ENCODE measurements at regions not wholly inside any gene's neighbourhood (a gene's known extent, or its start where the extent isn't known, plus 50 kb on each side); places are given as distances from the start of the nearest gene placed in this dataset.
"Not testable (repeated sequence)": the region's sequence is repeated elsewhere in the genome, so short reads cannot be mapped to it uniquely, and the experiment has no call there.

GRCh38 chr2:15758848-15759247, 167.2 kb downstream of the DDX1 start:
- no peak overlapping the region for H2BK120ac ChIP-seq (ENCODE audit: insufficient read depth, low read length, poor library complexity)
- H4K8ac ChIP-seq (ENCODE audit: low read depth, low read length), result no peak overlapping the region
- H2AK5ac ChIP-seq (ENCODE audit: low read length), result no peak overlapping the region
- no peak overlapping the region for H3K14ac ChIP-seq (ENCODE audit: low read length)
- H2BK12ac ChIP-seq (ENCODE audit: low read length), result no peak overlapping the region
- WGBS (ENCODE audit: extremely low coverage, insufficient coverage, insufficient read length), result no CpG with 5 or more reads among the region's 7 CpGs
- no peak overlapping the region for H3K27ac ChIP-seq (ENCODE audit: low read depth, low read length)
- peaks cover 8 to 14% of the 10 kb centered on the region in 2 experiments for H3K4me1 ChIP-seq (ENCODE audit: control insufficient read depth in 1 of 2, insufficient read depth in 2 of 2, low read length in 2 of 2)
- H3K18ac ChIP-seq (ENCODE audit: low read length), result no peak overlapping the region
- H4K91ac ChIP-seq (ENCODE audit: low read depth, low read length), result peak overlapping the region; percentile 9
- H3K4me2 ChIP-seq (ENCODE audit: low read length), result no peak overlapping the region
- peaks cover 0 to 1% of the 10 kb centered on the region in 2 experiments for H3K36me3 ChIP-seq (ENCODE audit: control insufficient read depth in 1 of 2, insufficient read depth in 2 of 2, low read length in 2 of 2)
- H3K4ac ChIP-seq (ENCODE audit: low read depth, low read length), result no peak overlapping the region
- H3K79me1 ChIP-seq (ENCODE audit: low read length), result peaks cover 12% of the 10 kb centered on the region
- no peak overlapping the region for H3K4me3 ChIP-seq (ENCODE audit: low read depth, low read length)
- H2BK5ac ChIP-seq (ENCODE audit: low read depth, low read length, poor library complexity), result no peak overlapping the region
- no peak overlapping the region for H3K23ac ChIP-seq (ENCODE audit: low read length)
- H3K27me3 ChIP-seq (ENCODE audit: insufficient read depth, low read length), result no peaks in the 10 kb centered on the region
- H3K9me3 ChIP-seq (ENCODE audit: insufficient read depth, low read depth, low read length), result peaks cover 3% of the 10 kb centered on the region
- H4K12ac ChIP-seq (ENCODE audit: low read depth, low read length), result no peak overlapping the region
- no peaks in the 10 kb centered on the region for H3K79me2 ChIP-seq (ENCODE audit: control insufficient read depth, insufficient read depth, low read length, poor library complexity)
- H3K9ac ChIP-seq (ENCODE audit: low read length), result no peak overlapping the region
- DNase-seq, result no peak
- no peak overlapping the region for H2AFZ ChIP-seq (ENCODE audit: insufficient read depth, low read length, poor library complexity)

GRCh38 chr2:15759385-15759784, 167.7 kb downstream of the DDX1 start:
- no peak overlapping the region for H3K4me3 ChIP-seq (ENCODE audit: low read depth, low read length)
- H3K27ac ChIP-seq (ENCODE audit: low read depth, low read length), result no peak overlapping the region
- H3K27me3 ChIP-seq (ENCODE audit: insufficient read depth, low read length), result no peaks in the 10 kb centered on the region
- no peaks in the 10 kb centered on the region for H3K79me2 ChIP-seq (ENCODE audit: control insufficient read depth, insufficient read depth, low read length, poor library complexity)
- H3K36me3 ChIP-seq (ENCODE audit: control insufficient read depth in 1 of 2, insufficient read depth in 2 of 2, low read length in 2 of 2), result peaks cover 0 to 1% of the 10 kb centered on the region in 2 experiments
- WGBS (ENCODE audit: extremely low coverage, insufficient coverage, insufficient read length), result no CpG with 5 or more reads among the region's 1 CpG
- H3K4me1 ChIP-seq (ENCODE audit: control insufficient read depth in 1 of 2, insufficient read depth in 2 of 2, low read length in 2 of 2), result peaks cover 13 to 15% of the 10 kb centered on the region in 2 experiments
- no peak overlapping the region for H2AK5ac ChIP-seq (ENCODE audit: low read length)
- no peak overlapping the region for H3K4ac ChIP-seq (ENCODE audit: low read depth, low read length)
- H3K9me3 ChIP-seq (ENCODE audit: insufficient read depth, low read depth, low read length), result peaks cover 3% of the 10 kb centered on the region
- no peak overlapping the region for H2BK5ac ChIP-seq (ENCODE audit: low read depth, low read length, poor library complexity)
- H3K4me2 ChIP-seq (ENCODE audit: low read length), result no peak overlapping the region
- no peak overlapping the region for H3K9ac ChIP-seq (ENCODE audit: low read length)
- no peak overlapping the region for H4K12ac ChIP-seq (ENCODE audit: low read depth, low read length)
- no peak overlapping the region for H2BK120ac ChIP-seq (ENCODE audit: insufficient read depth, low read length, poor library complexity)
- H3K18ac ChIP-seq (ENCODE audit: low read length), result no peak overlapping the region
- H3K79me1 ChIP-seq (ENCODE audit: low read length), result peaks cover 8% of the 10 kb centered on the region
- H4K8ac ChIP-seq (ENCODE audit: low read depth, low read length), result no peak overlapping the region
- no peak overlapping the region for H3K14ac ChIP-seq (ENCODE audit: low read length)
- no peak overlapping the region for H2BK12ac ChIP-seq (ENCODE audit: low read length)
- H4K91ac ChIP-seq (ENCODE audit: low read depth, low read length), result no peak overlapping the region
- H3K23ac ChIP-seq (ENCODE audit: low read length), result no peak overlapping the region
- no peak for DNase-seq
- H2AFZ ChIP-seq (ENCODE audit: insufficient read depth, low read length, poor library complexity), result no peak overlapping the region

GRCh38 chr2:15759791-15760190, 168.1 kb downstream of the DDX1 start:
- H3K79me1 ChIP-seq (ENCODE audit: low read length); H3K14ac ChIP-seq (ENCODE audit: low read length); H2AFZ ChIP-seq (ENCODE audit: insufficient read depth, low read length, poor library complexity); H2BK12ac ChIP-seq (ENCODE audit: low read length); H3K4me3 ChIP-seq (ENCODE audit: low read depth, low read length); H2BK120ac ChIP-seq (ENCODE audit: insufficient read depth, low read length, poor library complexity); H3K4ac ChIP-seq (ENCODE audit: low read depth, low read length); DNase-seq; H3K27me3 ChIP-seq (ENCODE audit: insufficient read depth, low read length); H4K8ac ChIP-seq (ENCODE audit: low read depth, low read length); H2AK5ac ChIP-seq (ENCODE audit: low read length); H3K9ac ChIP-seq (ENCODE audit: low read length); H4K12ac ChIP-seq (ENCODE audit: low read depth, low read length); H3K23ac ChIP-seq (ENCODE audit: low read length); H3K27ac ChIP-seq (ENCODE audit: low read depth, low read length); H3K18ac ChIP-seq (ENCODE audit: low read length); H4K91ac ChIP-seq (ENCODE audit: low read depth, low read length); H2BK5ac ChIP-seq (ENCODE audit: low read depth, low read length, poor library complexity); H3K79me2 ChIP-seq (ENCODE audit: control insufficient read depth, insufficient read depth, low read length, poor library complexity); H3K4me2 ChIP-seq (ENCODE audit: low read length); H3K36me3 ChIP-seq (ENCODE audit: control insufficient read depth in 1 of 2, insufficient read depth in 2 of 2, low read length in 2 of 2); H3K9me3 ChIP-seq (ENCODE audit: insufficient read depth, low read depth, low read length): not testable (repeated sequence)
- no CpG with 5 or more reads among the region's 4 CpGs for WGBS (ENCODE audit: extremely low coverage, insufficient coverage, insufficient read length)
- H3K4me1 ChIP-seq (ENCODE audit: control insufficient read depth in 1 of 2, insufficient read depth in 2 of 2, low read length in 2 of 2), result peaks cover 13% of the 10 kb centered on the region in 2 experiments

GRCh38 chr2:15760232-15760910, 168.7 kb downstream of the DDX1 start:
- Histone ChIP-seq H3K9ac (ENCODE audit: low read length) (no peak overlapping the region), H3K4me1 (ENCODE audit: control insufficient read depth in 1 of 2, insufficient read depth in 2 of 2, low read length in 2 of 2) (peaks cover 13% of the 10 kb centered on the region in 2 experiments), H2AFZ (ENCODE audit: insufficient read depth, low read length, poor library complexity) (no peak overlapping the region), H3K23ac (ENCODE audit: low read length) (no peak overlapping the region), H3K79me1 (ENCODE audit: low read length) (peaks cover 4% of the 10 kb centered on the region), H3K18ac (ENCODE audit: low read length) (no peak overlapping the region), H3K9me3 (ENCODE audit: insufficient read depth, low read depth, low read length) (peaks cover 3% of the 10 kb centered on the region), H3K27ac (ENCODE audit: low read depth, low read length) (no peak overlapping the region), H3K4me3 (ENCODE audit: low read depth, low read length) (no peak overlapping the region), H3K36me3 (ENCODE audit: control insufficient read depth in 1 of 2, insufficient read depth in 2 of 2, low read length in 2 of 2) (peaks cover 0 to 1% of the 10 kb centered on the region in 2 experiments), H4K12ac (ENCODE audit: low read depth, low read length) (no peak overlapping the region), H3K4me2 (ENCODE audit: low read length) (no peak overlapping the region), H4K91ac (ENCODE audit: low read depth, low read length) (no peak overlapping the region), H2BK12ac (ENCODE audit: low read length) (no peak overlapping the region), H3K4ac (ENCODE audit: low read depth, low read length) (no peak overlapping the region), H2BK5ac (ENCODE audit: low read depth, low read length, poor library complexity) (no peak overlapping the region), H3K79me2 (ENCODE audit: control insufficient read depth, insufficient read depth, low read length, poor library complexity) (no peaks in the 10 kb centered on the region), H2BK120ac (ENCODE audit: insufficient read depth, low read length, poor library complexity) (no peak overlapping the region), H2AK5ac (ENCODE audit: low read length) (no peak overlapping the region), H4K8ac (ENCODE audit: low read depth, low read length) (no peak overlapping the region), H3K27me3 (ENCODE audit: insufficient read depth, low read length) (no peaks in the 10 kb centered on the region), H3K14ac (ENCODE audit: low read length) (no peak overlapping the region)
- no CpG with 5 or more reads among the region's 7 CpGs for WGBS (ENCODE audit: extremely low coverage, insufficient coverage, insufficient read length)
- no peak for DNase-seq

All from trophoblast cell (in vitro differentiated cells and primary cell).